ENCODE measurements at regions not wholly inside any gene's neighbourhood (a gene's known extent, or its start where the extent isn't known, plus 50 kb on each side); places are given as distances from the start of the nearest gene placed in this dataset.

DNA sequence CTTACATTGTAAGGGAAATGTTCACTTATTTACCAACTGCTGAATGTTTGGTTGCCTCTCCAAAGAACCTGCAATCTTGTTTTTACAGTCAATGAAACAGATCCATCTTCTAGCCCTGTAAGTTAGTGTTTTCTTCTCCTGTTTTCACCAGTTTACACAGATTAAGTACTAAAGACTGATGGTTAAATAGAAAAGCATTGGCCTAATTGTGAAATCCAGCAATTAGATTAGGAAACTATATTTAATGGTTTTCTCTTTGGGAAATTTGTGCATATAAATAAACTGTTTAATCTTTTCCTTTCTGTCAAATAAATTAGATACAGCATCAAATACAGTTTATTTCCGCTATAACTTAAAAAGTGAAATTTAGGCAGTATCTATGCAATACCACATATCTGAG lies 247.9 kb upstream of the MEF2C start:
- H3K4ac ChIP-seq (replicated peaks; ENCODE audit: insufficient read length, low read depth, low read length): no peak overlapping the region
- ChIA-PET CTCF (ENCODE audit: partially characterized antibody) (no interaction called here), POLR2A (ENCODE audit: partially characterized antibody) (interaction anchor here (1.2 kb wide), 1 partner anchor 41 kb away, joined by 3 read pairs; no protein-coding TSS in a partner anchor)
- H3K4me2 ChIP-seq (ENCODE audit: insufficient read depth in 1 of 2, low read depth in 2 of 2, low read length in 2 of 2): no peak overlapping the region
- H2BK20ac ChIP-seq (ENCODE audit: low read length): no peak overlapping the region
- no peak overlapping the region for H3K14ac ChIP-seq (ENCODE audit: insufficient read length)
- H3K56ac ChIP-seq (replicated peaks; ENCODE audit: insufficient read length, low read depth, low read length): no peak overlapping the region
- H3K18ac ChIP-seq (ENCODE audit: extremely low read depth, low read length): no peak overlapping the region
- H3K27ac ChIP-seq (ENCODE audit: low read depth, low read length): no peak overlapping the region
- H4K20me1 ChIP-seq (replicated peaks in 1 of 2; ENCODE audit: control insufficient read depth in 1 of 2, insufficient read depth in 2 of 2, low read length in 2 of 2): no peaks in the 10 kb centered on the region
- FAIRE-seq: no peak
- H3K4me1 ChIP-seq (replicated peaks in 1 of 4; ENCODE audit: control insufficient read depth in 3 of 4, insufficient read depth in 4 of 4, low read length in 3 of 4): peaks cover 0 to 2% (median 0%) of the 10 kb centered on the region in 4 experiments; a peak in 2 of 7 replicates
- H2BK120ac ChIP-seq (replicated peaks; ENCODE audit: low read depth, low read length): no peak overlapping the region
- WGBS, 2 experiments (ENCODE audit: extremely low coverage in 1 of 2, insufficient coverage in 1 of 2, insufficient read length in 1 of 2, insufficient replicate concordance in 2 of 2, low coverage in 1 of 2, low lambda C conversion rate in 2 of 2, missing lambda C conversion rate in 1 of 2): 91% methylated on average over 1 of the region's 1 CpG; no CpG with 5 or more reads in 1 of the 2 experiments
- no peaks in the 10 kb centered on the region for H3K9me3 ChIP-seq (ENCODE audit: insufficient read depth in 2 of 2, low read depth in 1 of 2, low read length in 1 of 2)
- no peak overlapping the region for H4K8ac ChIP-seq (ENCODE audit: extremely low read depth, insufficient read depth, low read length)
- H3K23me2 ChIP-seq (ENCODE audit: low read depth, low read length): no peaks in the 10 kb centered on the region
- H3K9ac ChIP-seq (replicated peaks in 1 of 4; ENCODE audit: extremely low read depth in 1 of 4, low read depth in 3 of 4, low read length in 3 of 4): no peak overlapping the region
- H3K79me2 ChIP-seq (ENCODE audit: control insufficient read depth in 1 of 2, insufficient read depth in 2 of 2, low read length in 2 of 2): no peaks in the 10 kb centered on the region
- H2BK15ac ChIP-seq (ENCODE audit: low read length): no peak overlapping the region
- H4K5ac ChIP-seq (ENCODE audit: insufficient read length, low read depth, low read length): no peak overlapping the region
- H3K27me3 ChIP-seq (replicated peaks in 1 of 4; ENCODE audit: control insufficient read depth in 3 of 4, extremely low read depth in 1 of 4, insufficient read depth in 3 of 4, low read length in 3 of 4): no peaks in the 10 kb centered on the region
- no peak overlapping the region for H2AK5ac ChIP-seq (ENCODE audit: low read depth, low read length)
- no peaks in the 10 kb centered on the region for H3K36me3 ChIP-seq (ENCODE audit: control insufficient read depth in 2 of 4, insufficient read depth in 4 of 4, low read length in 3 of 4)
- H4K91ac ChIP-seq (replicated peaks; ENCODE audit: insufficient read length, low read length): no peak overlapping the region
- no peak overlapping the region for H3K23ac ChIP-seq (ENCODE audit: insufficient read length)
- H3K4me3 ChIP-seq (ENCODE audit: extremely low read depth in 1 of 4, insufficient read depth in 2 of 4, low read depth in 3 of 4, low read length in 4 of 4): no peak overlapping the region
- H2BK5ac ChIP-seq (ENCODE audit: low read depth, low read length): no peak overlapping the region
- no peak overlapping the region for H2BK12ac ChIP-seq (ENCODE audit: low read depth, low read length)
- no peaks in the 10 kb centered on the region for H3K79me1 ChIP-seq (ENCODE audit: low read depth, low read length)
- peak overlapping the region; percentile 82 for H2AFZ ChIP-seq (ENCODE audit: low read length)
- no peak for DNase-seq (ENCODE audit: low read depth in 1 of 2, low spot score in 2 of 2)
- TF ChIP-seq CEBPB (IDR thresholded peaks at IDR 0.05; ENCODE audit: low read depth, low read length): no peak
- TF ChIP-seq, protein P1, sequence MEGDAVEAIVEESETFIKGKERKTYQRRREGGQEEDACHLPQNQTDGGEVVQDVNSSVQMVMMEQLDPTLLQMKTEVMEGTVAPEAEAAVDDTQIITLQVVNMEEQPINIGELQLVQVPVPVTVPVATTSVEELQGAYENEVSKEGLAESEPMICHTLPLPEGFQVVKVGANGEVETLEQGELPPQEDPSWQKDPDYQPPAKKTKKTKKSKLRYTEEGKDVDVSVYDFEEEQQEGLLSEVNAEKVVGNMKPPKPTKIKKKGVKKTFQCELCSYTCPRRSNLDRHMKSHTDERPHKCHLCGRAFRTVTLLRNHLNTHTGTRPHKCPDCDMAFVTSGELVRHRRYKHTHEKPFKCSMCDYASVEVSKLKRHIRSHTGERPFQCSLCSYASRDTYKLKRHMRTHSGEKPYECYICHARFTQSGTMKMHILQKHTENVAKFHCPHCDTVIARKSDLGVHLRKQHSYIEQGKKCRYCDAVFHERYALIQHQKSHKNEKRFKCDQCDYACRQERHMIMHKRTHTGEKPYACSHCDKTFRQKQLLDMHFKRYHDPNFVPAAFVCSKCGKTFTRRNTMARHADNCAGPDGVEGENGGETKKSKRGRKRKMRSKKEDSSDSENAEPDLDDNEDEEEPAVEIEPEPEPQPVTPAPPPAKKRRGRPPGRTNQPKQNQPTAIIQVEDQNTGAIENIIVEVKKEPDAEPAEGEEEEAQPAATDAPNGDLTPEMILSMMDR (IDR thresholded peaks at IDR 0.05; ENCODE audit: control extremely low read depth in 1 of 3, insufficient read depth in 1 of 3, low read depth in 1 of 3, low read length in 3 of 3): no peak
- no peak for TF ChIP-seq TCF12 (IDR thresholded peaks at IDR 0.05; ENCODE audit: low read depth, low read length)
- no peak for TF ChIP-seq EGR1 (IDR thresholded peaks at IDR 0.05; ENCODE audit: borderline replicate concordance, low read depth, low read length)
- no peak for TF ChIP-seq ZNF274 (IDR thresholded peaks at IDR 0.05; ENCODE audit: borderline replicate concordance, extremely low read depth, low read length)
- no peak for TF ChIP-seq NANOG (IDR thresholded peaks at IDR 0.05; ENCODE audit: insufficient read depth, low read depth, low read length, poor library complexity, severe bottlenecking)
- no peak for TF ChIP-seq NRF1 (IDR thresholded peaks at IDR 0.05; ENCODE audit: low read depth, low read length)
- no peak for TF ChIP-seq KDM5A (IDR thresholded peaks at IDR 0.05; ENCODE audit: low read length)
- no peak for TF ChIP-seq SIRT6 (IDR thresholded peaks at IDR 0.05; ENCODE audit: low read length)
- TF ChIP-seq MAFK (IDR thresholded peaks at IDR 0.05; ENCODE audit: low read depth, low read length): no peak
- no peak for TF ChIP-seq MAX (IDR thresholded peaks at IDR 0.05)
- TF ChIP-seq CREB1 (IDR thresholded peaks at IDR 0.05): no peak
- no peak for TF ChIP-seq GTF2F1 (IDR thresholded peaks at IDR 0.05; ENCODE audit: borderline replicate concordance, low read depth, low read length)
- no peak for TF ChIP-seq CBX5 (IDR thresholded peaks at IDR 0.05; ENCODE audit: low read depth, low read length)
